Right lobe of liver (tissue), 4 donors: ENCODE measurements at regions not wholly inside any gene's neighbourhood (a gene's known extent, or its start where the extent isn't known, plus 50 kb on each side); places are given as distances from the start of the nearest gene placed in this dataset.

ENCODE experiments used
- POLR2A ChIP-seq: fragments of 450-650 bp; IDR thresholded peaks from one replicate; pipeline ENCODE4 v1.6.1; 2017; ENCODE audit warnings: antibody characterized with exemption, mild to moderate bottlenecking
- TF ChIP-seq, protein P1 (sequence below), 4 donors: fragments of 200-600 bp in 3 of 4; fragments of 450-650 bp in 1 of 4; IDR thresholded peaks; one replicate each; pipeline versions ENCODE4 v1.5.1 to v1.8.0; 2016 to 2022; ENCODE audit warnings: antibody characterized with exemption in 4 of 4, mild to moderate bottlenecking in 2 of 4
- donor health status: DM: no; HTN: no; CAD: no.
- donor health status: DM: no; HTN: no; CAD: no.
- donor health status: DM: no; HTN: yes; CAD: no.

DNA sequence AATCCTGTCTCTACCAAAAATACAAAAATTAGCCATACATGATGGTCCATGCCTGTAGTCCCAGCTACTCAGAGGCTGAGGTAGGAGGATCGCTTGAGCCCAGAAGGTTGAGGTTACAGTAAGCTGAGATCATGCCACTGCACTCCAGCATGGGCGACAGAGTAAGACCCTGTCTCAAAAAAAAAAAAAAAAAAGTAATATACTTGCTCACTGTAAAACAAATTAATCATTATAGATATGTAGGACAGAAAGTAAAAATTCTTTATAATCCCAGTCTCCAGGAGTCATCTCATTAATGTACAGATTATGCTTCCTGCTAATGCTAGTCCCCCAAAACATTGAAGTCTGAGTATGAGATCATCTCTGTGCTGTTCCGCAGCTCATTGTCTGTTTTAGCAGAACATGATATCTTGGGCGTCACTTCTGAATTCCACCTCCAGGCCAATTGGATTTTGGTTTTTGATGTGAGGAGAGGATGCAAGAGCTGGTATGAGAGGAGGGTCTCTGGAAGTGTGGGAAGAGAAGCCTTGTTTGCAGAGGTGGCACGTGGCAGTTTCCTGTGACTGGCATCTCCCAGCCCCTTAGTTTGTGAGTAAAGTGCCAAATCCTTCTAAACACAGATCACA lies 75.4 kb upstream of the NPAS1 start:
- TF ChIP-seq, protein P1, sequence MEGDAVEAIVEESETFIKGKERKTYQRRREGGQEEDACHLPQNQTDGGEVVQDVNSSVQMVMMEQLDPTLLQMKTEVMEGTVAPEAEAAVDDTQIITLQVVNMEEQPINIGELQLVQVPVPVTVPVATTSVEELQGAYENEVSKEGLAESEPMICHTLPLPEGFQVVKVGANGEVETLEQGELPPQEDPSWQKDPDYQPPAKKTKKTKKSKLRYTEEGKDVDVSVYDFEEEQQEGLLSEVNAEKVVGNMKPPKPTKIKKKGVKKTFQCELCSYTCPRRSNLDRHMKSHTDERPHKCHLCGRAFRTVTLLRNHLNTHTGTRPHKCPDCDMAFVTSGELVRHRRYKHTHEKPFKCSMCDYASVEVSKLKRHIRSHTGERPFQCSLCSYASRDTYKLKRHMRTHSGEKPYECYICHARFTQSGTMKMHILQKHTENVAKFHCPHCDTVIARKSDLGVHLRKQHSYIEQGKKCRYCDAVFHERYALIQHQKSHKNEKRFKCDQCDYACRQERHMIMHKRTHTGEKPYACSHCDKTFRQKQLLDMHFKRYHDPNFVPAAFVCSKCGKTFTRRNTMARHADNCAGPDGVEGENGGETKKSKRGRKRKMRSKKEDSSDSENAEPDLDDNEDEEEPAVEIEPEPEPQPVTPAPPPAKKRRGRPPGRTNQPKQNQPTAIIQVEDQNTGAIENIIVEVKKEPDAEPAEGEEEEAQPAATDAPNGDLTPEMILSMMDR (IDR thresholded peaks at IDR 0.05): no peak
- no peak for TF ChIP-seq POLR2A
